IPS-18a (cell line): ENCODE measurements at regions not wholly inside any gene's neighbourhood (a gene's known extent, or its start where the extent isn't known, plus 50 kb on each side); places are given as distances from the start of the nearest gene placed in this dataset.

Source experiments
- H3K27ac ChIP-seq: one replicate; pipeline ENCODE4 v1.5.1; 2013; ENCODE audit warnings: low read length
- H3K27me3 ChIP-seq: one replicate; pipeline ENCODE4 v1.6.1; 2013; ENCODE audit warnings: mild to moderate bottlenecking, low read length; ENCODE audit not compliant: control insufficient read depth, insufficient read depth
- H3K36me3 ChIP-seq: one replicate; pipeline ENCODE4 v1.6.1; 2013; ENCODE audit warnings: low read depth, low read length; ENCODE audit not compliant: control insufficient read depth
- H3K4me1 ChIP-seq: one replicate; pipeline ENCODE4 v1.6.1; 2013; ENCODE audit warnings: low read depth, low read length; ENCODE audit not compliant: control insufficient read depth
- H3K4me3 ChIP-seq: one replicate; pipeline ENCODE4 v1.5.1; 2013; ENCODE audit warnings: low read length
- H3K9ac ChIP-seq: one replicate; pipeline ENCODE4 v1.6.1; 2013; ENCODE audit warnings: mild to moderate bottlenecking, low read length, moderate library complexity
- H3K9me3 ChIP-seq: one replicate; pipeline ENCODE4 v1.6.1; 2013; ENCODE audit warnings: low read depth, low read length; ENCODE audit not compliant: control insufficient read depth

DNA sequence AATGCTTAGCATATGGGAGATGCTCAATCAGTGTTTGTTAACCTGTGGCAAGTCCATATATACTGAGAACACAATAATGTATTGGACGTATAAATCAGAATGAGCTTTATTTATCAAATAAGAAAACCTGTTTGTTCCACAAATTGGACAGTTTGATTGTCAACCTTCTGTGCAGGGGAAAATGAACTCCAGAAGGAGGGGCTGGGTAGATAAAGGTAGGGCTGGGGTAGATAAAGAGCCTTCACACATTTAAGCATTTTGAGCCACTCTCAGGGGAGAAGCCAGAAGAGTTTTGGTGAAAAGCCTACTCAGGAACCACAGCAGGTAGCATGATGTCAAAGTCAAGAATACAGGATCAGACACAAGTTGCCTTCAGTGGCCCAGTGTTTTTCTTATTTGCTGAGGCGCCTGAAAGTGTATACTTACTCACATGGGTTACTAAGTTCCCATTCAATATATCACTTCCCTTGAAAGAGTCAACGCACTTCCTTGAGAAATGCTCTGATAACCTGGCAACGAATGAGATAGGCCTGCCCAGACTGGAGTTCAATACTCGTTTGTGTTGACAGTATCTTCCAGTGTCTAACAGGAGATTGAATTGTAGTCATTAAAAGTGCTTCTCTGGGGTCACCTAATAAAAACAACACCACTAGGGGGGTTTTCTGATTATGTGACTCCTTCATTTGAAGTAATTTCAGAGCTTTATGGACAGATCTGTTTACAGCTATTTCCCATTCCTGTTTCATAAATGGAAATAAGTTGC, 263.9 kb upstream of the CITED2 start:
- Histone ChIP-seq H3K9me3 (no peaks in the 10 kb centered on the region), H3K4me3 (no peak overlapping the region), H3K27me3 (no peaks in the 10 kb centered on the region), H3K36me3 (no peaks in the 10 kb centered on the region), H3K27ac (no peak overlapping the region), H3K9ac (no peak overlapping the region), H3K4me1 (no peaks in the 10 kb centered on the region)

DNA sequence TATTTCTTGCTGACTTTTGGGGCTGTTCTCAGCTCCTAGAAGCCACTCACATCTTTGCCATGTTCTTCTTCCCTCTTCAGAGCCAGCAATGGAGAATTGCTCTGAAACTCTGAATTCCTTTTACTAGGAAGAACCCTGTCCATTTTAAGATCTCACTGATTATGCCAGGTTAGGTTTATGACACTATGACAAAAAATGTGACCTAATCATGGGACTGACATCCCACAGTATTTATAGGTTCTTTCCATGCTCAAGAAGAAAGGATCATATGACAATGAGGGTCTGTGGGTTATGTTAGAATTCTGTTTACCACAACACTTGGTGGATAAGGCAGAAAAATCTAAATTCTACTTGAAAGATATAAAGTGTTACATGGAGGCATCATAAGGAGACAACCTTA, 263.3 kb upstream of the CITED2 start:
- Histone ChIP-seq H3K4me1 (no peaks in the 10 kb centered on the region), H3K9me3 (no peaks in the 10 kb centered on the region), H3K9ac (no peak overlapping the region), H3K27ac (no peak overlapping the region), H3K27me3 (no peaks in the 10 kb centered on the region), H3K36me3 (no peaks in the 10 kb centered on the region), H3K4me3 (no peak overlapping the region)

DNA sequence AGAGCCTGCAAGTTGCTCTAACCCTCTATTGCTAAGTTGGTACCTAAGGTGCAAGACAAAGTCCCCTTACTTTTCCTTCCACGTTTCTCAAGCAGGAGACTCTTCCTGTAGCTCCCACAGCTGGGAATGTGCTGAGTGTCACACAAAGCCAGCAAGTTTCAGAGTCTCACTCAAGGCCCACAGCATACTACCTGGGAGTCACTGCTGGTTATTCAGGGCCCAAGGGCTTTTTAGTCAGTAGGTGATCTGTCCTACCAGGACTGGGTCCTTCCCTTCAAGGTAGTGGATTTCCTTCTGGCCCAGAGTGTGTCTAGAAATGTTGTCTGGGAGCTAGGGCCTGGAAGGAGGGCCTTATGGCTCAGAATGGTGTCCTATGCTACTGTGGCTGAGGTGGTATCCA, 261.9 kb upstream of the CITED2 start:
- H3K27ac ChIP-seq, result no peak overlapping the region
- H3K9me3 ChIP-seq, result no peaks in the 10 kb centered on the region
- H3K36me3 ChIP-seq, result no peaks in the 10 kb centered on the region
- no peaks in the 10 kb centered on the region for H3K4me1 ChIP-seq
- no peaks in the 10 kb centered on the region for H3K27me3 ChIP-seq
- H3K9ac ChIP-seq, result no peak overlapping the region
- H3K4me3 ChIP-seq, result no peak overlapping the region

- no peaks in the 10 kb centered on the region for H3K9me3 ChIP-seq
- H3K36me3 ChIP-seq, result no peaks in the 10 kb centered on the region
- no peaks in the 10 kb centered on the region for H3K27me3 ChIP-seq
- no peaks in the 10 kb centered on the region for H3K4me1 ChIP-seq
- H3K4me3 ChIP-seq, result no peak overlapping the region
- H3K9ac ChIP-seq, result no peak overlapping the region
- H3K27ac ChIP-seq, result no peak overlapping the region
Observed at GRCh38 chr6:139635401-139636130, 261.1 kb upstream of the CITED2 start.

DNA sequence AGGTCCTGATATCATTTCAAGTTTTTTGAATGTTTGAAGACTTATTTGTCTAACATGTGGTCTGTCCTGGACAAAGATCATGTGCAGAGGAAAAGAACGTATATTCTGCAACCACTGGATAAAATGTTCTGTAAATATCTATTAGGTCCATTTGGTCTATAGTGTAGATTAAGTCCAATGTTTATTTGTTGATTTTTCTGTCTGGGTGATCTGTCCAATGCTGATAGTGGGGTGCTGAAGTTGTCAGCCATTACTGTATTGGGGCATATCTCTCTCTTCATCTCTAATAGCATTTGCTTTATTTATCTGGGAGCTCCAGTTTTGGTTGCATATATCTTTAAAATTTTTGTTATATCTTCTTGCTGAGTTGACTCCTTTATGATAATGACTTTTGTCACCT, 258.4 kb upstream of the CITED2 start:
- Histone ChIP-seq H3K9me3 (no peaks in the 10 kb centered on the region), H3K36me3 (no peaks in the 10 kb centered on the region), H3K4me3 (no peak overlapping the region), H3K27ac (no peak overlapping the region), H3K27me3 (peaks cover 2% of the 10 kb centered on the region), H3K4me1 (peaks cover 4% of the 10 kb centered on the region), H3K9ac (no peak overlapping the region)

DNA sequence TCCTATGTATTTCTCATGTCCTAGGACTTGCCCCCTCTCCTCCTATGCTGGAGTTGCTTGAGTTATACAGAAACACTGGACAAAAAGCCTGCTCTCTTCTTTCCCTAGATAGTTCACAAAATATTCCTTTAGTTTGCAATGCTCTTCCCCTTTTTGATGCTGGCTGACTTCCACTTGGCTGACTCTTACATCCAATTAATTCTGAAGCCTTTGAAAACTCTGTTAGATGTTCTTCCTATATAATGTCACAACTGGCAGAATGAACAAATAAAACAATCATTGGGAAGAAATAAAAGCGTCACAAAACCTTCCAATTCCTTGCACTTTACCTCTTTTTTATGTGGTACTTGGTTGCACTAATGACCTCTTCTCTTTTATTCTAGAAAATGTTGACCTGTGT, 253.8 kb upstream of the CITED2 start:
- Histone ChIP-seq H3K27me3 (peaks cover 18% of the 10 kb centered on the region), H3K36me3 (no peaks in the 10 kb centered on the region), H3K4me1 (peaks cover 34% of the 10 kb centered on the region), H3K27ac (no peak overlapping the region), H3K9me3 (no peaks in the 10 kb centered on the region), H3K4me3 (no peak overlapping the region), H3K9ac (no peak overlapping the region)

DNA sequence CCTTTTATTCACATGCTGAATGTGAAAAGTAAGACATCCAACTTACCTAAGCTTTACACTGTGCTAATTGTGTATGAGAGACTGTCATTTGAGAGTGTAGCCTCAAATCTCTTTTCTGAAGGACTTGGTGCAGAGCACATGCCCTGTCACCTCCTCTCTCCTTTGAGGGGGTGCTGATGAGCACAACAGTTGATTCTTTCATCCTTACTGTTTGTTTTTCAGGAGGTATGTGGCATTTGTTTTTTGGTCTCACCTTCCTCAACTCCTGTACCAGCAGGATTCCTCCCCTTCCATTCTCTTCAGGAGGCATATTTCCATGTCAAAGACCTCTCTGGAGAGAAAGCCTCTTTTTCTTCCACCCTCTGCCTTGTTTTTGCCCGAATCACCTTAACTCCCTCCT, 252.6 kb upstream of the CITED2 start:
- H3K9me3 ChIP-seq, result no peaks in the 10 kb centered on the region
- peaks cover 34% of the 10 kb centered on the region for H3K4me1 ChIP-seq
- H3K36me3 ChIP-seq, result no peaks in the 10 kb centered on the region
- peaks cover 18% of the 10 kb centered on the region for H3K27me3 ChIP-seq
- H3K27ac ChIP-seq, result no peak overlapping the region
- H3K4me3 ChIP-seq, result no peak overlapping the region
- no peak overlapping the region for H3K9ac ChIP-seq

DNA sequence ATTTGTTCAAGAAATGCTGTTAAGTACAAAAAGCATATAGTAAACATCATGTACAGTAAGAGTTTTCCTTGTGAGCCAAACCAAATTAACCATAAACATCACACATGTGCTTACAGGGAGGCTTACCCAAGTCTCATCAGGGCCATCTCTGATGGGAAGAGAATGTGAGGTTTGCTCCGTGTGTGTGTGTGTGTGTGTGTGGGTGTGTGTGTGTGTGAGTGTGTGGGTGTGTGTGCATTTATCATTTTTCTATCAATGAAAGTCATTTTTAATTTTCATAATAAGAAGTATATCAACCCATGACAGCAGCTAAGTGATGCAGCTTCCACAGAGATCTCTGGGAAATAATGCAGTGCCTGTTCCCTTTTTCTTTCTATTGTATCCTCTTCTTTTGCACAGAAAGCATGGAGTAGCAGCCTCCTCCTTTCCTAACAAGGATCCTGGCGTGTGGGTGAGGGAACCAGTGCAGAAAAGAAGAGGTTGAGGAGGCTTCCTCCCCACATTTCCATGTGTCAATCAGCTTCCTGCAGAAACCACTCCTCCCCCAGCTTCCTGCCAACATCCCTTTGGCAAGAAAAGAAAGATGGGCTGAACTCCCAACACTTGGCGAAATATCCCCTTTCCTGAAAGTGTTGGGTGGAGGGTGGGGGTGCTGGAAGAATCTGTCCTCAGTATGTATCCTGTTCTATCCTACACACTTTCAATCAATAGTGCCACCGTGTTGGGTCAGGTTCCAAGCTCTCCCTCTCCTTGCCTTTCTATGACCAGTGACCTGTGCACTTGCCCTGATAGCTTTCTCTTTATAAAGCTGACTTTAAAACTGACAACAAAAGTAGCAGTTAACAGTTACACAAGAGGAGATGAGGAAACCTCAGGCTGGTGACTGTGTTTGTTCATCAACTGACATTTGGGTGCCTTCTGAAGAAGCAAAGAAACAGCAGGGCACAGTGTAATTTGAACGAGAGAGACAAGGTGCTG, 251.8 kb upstream of the CITED2 start:
- Histone ChIP-seq H3K9me3 (no peaks in the 10 kb centered on the region), H3K9ac (no peak overlapping the region), H3K4me3 (no peak overlapping the region), H3K4me1 (peaks cover 34% of the 10 kb centered on the region), H3K27me3 (peaks cover 18% of the 10 kb centered on the region), H3K36me3 (no peaks in the 10 kb centered on the region), H3K27ac (no peak overlapping the region)

DNA sequence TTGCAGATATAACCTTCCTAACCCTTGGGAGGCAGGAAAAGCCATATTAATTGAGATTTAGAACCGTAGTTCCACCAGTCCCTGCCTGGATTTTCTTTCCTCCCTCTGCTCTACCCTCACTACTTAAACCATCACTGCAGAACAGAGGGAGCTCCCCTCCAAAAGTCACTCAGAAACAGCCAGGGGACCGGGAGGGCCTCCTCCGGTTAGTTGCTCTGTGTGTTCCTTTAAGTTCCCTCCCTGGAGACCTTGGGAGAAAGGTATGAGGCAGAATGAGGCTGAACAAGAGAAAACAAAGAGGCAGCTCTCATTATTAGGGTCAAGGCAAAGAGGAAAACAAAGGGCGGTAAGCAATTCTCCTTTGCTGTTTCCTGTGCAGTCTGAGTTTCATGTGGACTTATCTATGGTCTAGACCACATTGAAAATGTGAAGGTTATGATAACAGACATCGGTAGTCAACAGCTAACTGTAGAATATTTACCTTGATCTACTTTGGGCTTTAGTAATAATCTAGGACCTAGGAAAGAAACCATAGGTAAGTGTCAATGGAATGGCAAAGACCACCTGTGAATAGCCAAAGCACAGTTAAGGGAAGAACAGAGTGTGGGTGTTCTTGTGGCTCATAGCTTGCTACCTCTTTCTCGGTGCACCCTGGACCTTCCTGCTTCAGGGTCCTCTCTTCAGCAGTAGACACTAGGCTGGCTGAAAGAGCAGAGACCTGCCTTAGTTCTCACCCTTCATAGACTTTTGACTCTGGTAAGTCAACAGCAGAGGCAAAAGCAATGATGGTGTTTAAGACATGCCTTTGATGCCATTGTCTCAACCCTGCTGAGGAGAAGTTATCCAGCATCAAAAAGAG, 250.9 kb upstream of the CITED2 start:
- Histone ChIP-seq H3K4me3 (no peak overlapping the region), H3K27ac (no peak overlapping the region)

DNA sequence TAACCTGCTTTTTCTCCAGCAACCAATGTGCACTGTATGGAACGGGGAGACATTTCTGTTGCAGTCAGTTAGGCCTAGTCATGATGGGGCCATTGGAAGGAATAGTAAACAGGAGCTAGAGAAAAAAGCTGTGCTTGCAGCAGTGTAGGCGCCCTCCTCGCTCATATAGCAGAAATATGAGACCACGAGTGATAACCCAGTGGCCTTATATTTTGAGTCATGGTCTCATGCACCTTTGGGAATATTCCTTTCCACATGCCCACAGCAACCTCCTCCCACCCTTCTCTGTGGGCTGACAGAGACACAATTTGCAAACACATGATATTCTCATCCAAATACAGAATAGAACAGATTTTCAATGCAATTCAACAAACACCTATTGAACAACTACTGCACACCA, 248.9 kb upstream of the CITED2 start:
- Histone ChIP-seq H3K4me3 (no peak overlapping the region), H3K9me3 (no peaks in the 10 kb centered on the region), H3K9ac (no peak overlapping the region), H3K27ac (no peak overlapping the region), H3K36me3 (no peaks in the 10 kb centered on the region), H3K27me3 (peaks cover 18% of the 10 kb centered on the region), H3K4me1 (peaks cover 34% of the 10 kb centered on the region)

More for the DNA sequence above, 250.9 kb upstream of the CITED2 start:
- H3K9ac ChIP-seq, result no peak overlapping the region
- H3K4me1 ChIP-seq, result peaks cover 34% of the 10 kb centered on the region
- H3K9me3 ChIP-seq, result no peaks in the 10 kb centered on the region
- no peaks in the 10 kb centered on the region for H3K36me3 ChIP-seq
- peaks cover 18% of the 10 kb centered on the region for H3K27me3 ChIP-seq
